Thymus (tissue), 11 donors: ENCODE measurements at regions not wholly inside any gene's neighbourhood (a gene's known extent, or its start where the extent isn't known, plus 50 kb on each side); places are given as distances from the start of the nearest gene placed in this dataset.
"Not testable (repeated sequence)": the region's sequence is repeated elsewhere in the genome, so short reads cannot be mapped to it uniquely, and the experiment has no call there.

ENCODE experiments used
- DNase-seq, 9 donors: peaks; one replicate each; pipeline ENCODE4 v3.0.0-alpha.2; 2013; ENCODE audit warnings: low spot score in 9 of 9, low read depth in 6 of 9, missing footprints in 1 of 9
- H3K27ac ChIP-seq, 2 donors: one replicate each; pipeline ENCODE4 v1.5.1; 2013; ENCODE audit warnings: control low read depth in 1 of 2, low read depth in 1 of 2, low read length in 1 of 2, mild to moderate bottlenecking in 1 of 2, moderate library complexity in 1 of 2
- H3K27me3 ChIP-seq, 2 donors: one replicate each; pipeline ENCODE4 v1.5.1; 2013; ENCODE audit warnings: low read length in 1 of 2; ENCODE audit not compliant: control insufficient read depth in 2 of 2, insufficient read depth in 1 of 2
- H3K36me3 ChIP-seq, 2 donors: one replicate each; pipeline ENCODE4 v1.5.1; 2013; ENCODE audit warnings: low read length in 1 of 2, mild to moderate bottlenecking in 1 of 2, moderate library complexity in 1 of 2; ENCODE audit not compliant: control insufficient read depth in 2 of 2, insufficient read depth in 2 of 2
- H3K4me1 ChIP-seq, 2 donors: one replicate each; pipeline ENCODE4 v1.5.1; 2013; ENCODE audit warnings: low read length in 2 of 2; ENCODE audit not compliant: control insufficient read depth in 2 of 2, insufficient read depth in 2 of 2
- H3K4me3 ChIP-seq, 2 donors: one replicate each; pipeline ENCODE4 v1.5.1; 2013; ENCODE audit warnings: low read length in 2 of 2, control low read depth in 1 of 2, mild to moderate bottlenecking in 1 of 2
- H3K9me3 ChIP-seq, 2 donors: one replicate each; pipeline ENCODE4 v1.5.1; 2013; ENCODE audit warnings: low read length in 1 of 2, mild to moderate bottlenecking in 1 of 2; ENCODE audit not compliant: control insufficient read depth in 2 of 2, insufficient read depth in 1 of 2
- WGBS: extraction: QIAGEN DNeasy Blood & Tissue Kit; methylation state at CpG from one replicate; pipeline ENCODE4 v1.1.7; 2013; 5-methylcytosine and 5-hydroxymethylcytosine counted together
- donor health status: healthy.

DNA sequence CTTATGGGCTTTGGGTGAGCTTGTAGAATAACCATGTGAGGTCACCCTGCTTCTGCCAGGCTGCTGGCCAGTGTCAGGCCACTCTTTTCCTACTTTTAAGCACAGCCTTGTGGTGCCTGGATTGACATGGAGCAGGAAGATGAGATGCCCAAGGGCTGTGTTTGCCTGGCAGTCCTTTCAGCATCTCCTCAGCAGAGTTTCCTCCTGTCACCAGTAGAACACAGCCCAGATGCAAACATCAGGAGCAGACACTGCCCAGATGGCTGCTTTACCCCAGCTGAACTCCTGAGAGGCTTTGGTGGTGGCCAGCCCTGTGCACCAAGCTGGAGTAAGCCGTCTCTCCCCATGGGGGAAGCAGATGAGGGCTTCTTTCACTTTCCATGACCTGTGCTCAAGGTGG lies 332.0 kb upstream of the FRG2C start:
- H3K36me3 ChIP-seq, H3K9me3 ChIP-seq, H3K4me1 ChIP-seq, H3K27me3 ChIP-seq, DNase-seq, H3K27ac ChIP-seq, H3K4me3 ChIP-seq: not testable (repeated sequence)
- 88% methylated on average over 1 of the region's 1 CpG for WGBS

DNA sequence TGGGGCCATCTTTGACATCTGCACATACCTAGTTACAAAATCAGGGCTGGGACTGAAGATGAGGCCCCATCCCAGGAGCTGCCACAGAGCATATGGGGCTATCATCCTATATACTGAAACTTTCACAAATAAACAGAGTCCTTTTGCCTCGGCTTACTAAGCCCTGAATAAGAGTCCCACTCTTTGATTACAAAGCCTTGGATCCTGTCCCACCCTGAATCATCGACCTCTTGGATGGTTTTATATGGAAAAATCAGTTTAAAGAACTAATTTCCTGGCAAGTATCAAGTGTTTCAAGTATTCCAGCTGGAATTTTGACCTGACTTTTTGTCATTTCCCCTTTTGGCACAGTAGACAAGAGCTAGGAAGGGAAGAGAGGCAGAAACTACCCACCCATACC lies 331.3 kb upstream of the FRG2C start:
- Histone ChIP-seq H3K27ac (no peak overlapping the region), H3K36me3 (no peaks in the 10 kb centered on the region), H3K4me1 (no peaks in the 10 kb centered on the region), H3K9me3 (no peaks in the 10 kb centered on the region), H3K4me3 (no peak overlapping the region), H3K27me3 (no peaks in the 10 kb centered on the region)
- no peak for DNase-seq
- WGBS, result 76% methylated on average over 2 of the region's 2 CpGs

DNA sequence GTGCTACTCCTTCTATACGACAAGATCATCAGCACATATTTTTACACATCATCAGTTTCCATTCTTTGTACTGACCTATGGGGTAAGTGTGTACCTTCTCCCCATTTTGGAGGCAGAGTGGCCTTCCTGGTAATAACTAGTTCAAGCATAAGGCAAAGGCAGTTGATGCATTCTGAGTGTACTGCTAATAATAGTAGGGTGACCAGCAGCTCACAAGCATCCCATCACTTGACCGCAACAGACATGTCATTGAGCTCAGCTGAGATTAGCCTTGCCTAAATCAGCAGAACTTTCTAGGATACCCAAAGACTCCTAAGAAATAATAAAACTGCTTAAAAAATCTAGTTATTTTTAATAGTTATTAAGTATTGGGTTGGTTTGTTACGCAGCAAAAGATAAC lies 329.8 kb upstream of the FRG2C start:
- no peak overlapping the region for H3K4me3 ChIP-seq
- H3K27ac ChIP-seq, result no peak overlapping the region
- H3K36me3 ChIP-seq, result no peaks in the 10 kb centered on the region
- WGBS, result 97% methylated on average over 3 of the region's 3 CpGs
- H3K4me1 ChIP-seq, result no peaks in the 10 kb centered on the region
- H3K9me3 ChIP-seq, result no peaks in the 10 kb centered on the region
- no peak for DNase-seq
- no peaks in the 10 kb centered on the region for H3K27me3 ChIP-seq

DNA sequence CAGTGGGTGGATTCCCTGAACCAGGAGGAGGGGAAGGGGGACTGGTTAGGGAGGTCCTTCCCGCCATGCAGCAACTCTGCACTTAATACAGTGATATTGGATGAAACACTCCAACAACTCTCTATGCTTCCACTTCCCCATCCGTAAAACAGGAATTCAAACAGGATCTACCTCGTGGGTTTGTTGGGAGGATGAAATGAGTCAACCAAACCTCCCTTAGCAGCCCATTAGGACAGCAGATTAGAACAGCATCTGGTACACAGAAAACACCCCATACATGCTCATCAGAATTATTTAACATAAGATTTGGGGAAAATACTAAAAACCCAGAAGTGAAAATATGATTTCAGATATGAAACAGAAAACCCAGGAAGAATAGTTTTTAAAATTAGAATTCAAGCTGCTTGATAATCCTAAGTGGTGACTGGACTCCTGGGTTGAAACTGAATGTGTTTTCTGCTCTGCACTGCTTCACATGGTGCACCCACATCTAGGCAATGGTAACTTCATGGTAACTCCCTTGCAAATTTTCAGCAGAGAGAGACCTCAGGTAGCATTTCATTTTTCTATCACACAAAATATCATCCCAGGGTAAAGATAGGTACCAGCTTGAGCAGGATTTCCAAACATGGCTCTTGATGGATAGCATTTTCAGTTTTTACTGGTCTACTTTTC lies 326.8 kb upstream of the FRG2C start:
- H3K4me1 ChIP-seq, result no peaks in the 10 kb centered on the region
- H3K27me3 ChIP-seq, result no peaks in the 10 kb centered on the region
- H3K4me3 ChIP-seq, result no peak overlapping the region
- H3K36me3 ChIP-seq, result no peaks in the 10 kb centered on the region
- no peak overlapping the region for H3K27ac ChIP-seq
- no peak for DNase-seq
- 81% methylated on average over 3 of the region's 3 CpGs for WGBS
- H3K9me3 ChIP-seq, result no peaks in the 10 kb centered on the region

DNA sequence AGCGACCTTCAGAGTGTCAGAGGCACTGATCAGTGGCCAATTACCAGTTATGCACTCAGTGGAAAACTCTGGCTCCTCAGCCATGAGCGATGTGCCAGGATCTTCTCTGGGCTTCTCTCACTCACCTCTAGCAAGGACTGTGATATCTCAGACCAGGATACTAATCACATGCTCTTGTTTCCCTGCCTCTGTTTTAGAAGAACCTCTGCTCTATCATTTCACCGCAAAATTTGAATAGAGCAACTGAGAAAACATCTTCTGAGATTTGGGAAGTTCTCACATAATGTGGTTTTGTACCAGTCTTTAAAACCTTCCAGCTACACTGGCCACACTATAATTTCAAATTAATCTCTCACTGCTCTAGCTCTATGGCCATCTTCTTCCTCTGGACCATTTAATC lies 325.8 kb upstream of the FRG2C start:
- DNase-seq, result no peak
- no peak overlapping the region for H3K4me3 ChIP-seq
- WGBS, result 93% methylated on average over 3 of the region's 3 CpGs

DNA sequence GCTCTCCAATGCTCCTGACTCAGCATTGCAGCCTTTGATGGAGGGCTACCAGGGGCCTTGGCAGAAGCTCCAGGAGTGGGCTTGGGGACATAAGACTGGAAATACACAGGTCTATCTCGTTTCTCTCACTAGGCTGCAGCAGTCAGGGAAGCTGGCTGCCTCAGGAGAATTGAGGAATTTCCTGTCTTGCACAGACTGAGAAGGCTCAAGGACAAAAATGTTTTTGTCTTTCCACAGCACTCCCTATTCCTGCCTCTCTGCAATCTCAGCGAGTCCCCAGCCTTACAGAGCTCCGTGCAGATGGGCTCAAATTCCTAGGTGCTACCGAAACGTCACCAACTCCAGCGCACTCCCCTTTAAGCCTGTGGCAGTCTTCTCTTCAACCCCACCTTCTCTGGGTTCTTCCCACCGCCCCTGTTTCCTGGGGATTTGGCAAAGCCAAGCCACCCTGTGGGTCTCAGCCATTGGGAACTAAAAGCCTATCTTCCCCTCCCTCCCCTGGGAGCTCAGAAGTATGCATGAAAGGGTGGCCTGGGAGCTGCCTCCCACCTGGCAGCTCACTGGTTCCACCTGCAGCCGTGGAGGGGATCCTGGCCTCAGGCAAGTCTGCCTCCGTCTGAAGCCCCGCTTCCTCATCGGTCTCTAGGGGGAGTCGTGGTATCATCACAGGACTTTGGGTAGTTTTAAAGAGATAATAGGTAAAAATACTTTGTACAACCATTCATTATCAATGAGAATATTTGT lies 322.6 kb upstream of the FRG2C start:
- Histone ChIP-seq H3K4me1 (no peaks in the 10 kb centered on the region), H3K27me3 (no peaks in the 10 kb centered on the region), H3K27ac (no peak overlapping the region), H3K36me3 (no peaks in the 10 kb centered on the region), H3K9me3 (no peaks in the 10 kb centered on the region), H3K4me3 (no peak overlapping the region)
- 87% methylated on average over 12 of the region's 12 CpGs for WGBS
- DNase-seq, result no peak

More for the DNA sequence above, 325.8 kb upstream of the FRG2C start:
- H3K4me1 ChIP-seq, result no peaks in the 10 kb centered on the region
- H3K9me3 ChIP-seq, result no peaks in the 10 kb centered on the region
- no peak overlapping the region for H3K27ac ChIP-seq
- H3K27me3 ChIP-seq, result no peaks in the 10 kb centered on the region
- no peaks in the 10 kb centered on the region for H3K36me3 ChIP-seq

DNA sequence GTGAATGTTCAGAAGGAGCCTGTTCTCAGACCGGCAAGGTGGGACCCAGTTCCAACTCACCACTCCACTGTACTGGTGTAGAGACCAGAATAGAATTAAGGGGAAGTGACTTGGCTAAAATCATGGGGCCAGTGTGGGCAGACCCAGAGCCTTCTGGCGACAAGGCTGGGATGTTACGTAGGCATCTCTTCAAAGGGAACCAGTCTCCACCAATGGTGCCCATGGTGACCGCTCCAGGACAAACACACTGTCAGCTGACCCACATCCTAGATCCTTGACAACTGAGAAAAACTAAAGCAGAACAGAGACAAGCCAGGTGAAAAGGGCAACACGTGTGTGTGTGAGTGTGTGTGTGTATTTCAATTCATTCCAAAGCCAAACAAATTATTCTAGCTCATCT lies 321.7 kb upstream of the FRG2C start:
- no peak overlapping the region for H3K4me3 ChIP-seq
- no peaks in the 10 kb centered on the region for H3K9me3 ChIP-seq
- H3K27ac ChIP-seq, result no peak overlapping the region
- no peaks in the 10 kb centered on the region for H3K4me1 ChIP-seq
- H3K27me3 ChIP-seq, result no peaks in the 10 kb centered on the region
- WGBS, result 76% methylated on average over 5 of the region's 5 CpGs
- no peaks in the 10 kb centered on the region for H3K36me3 ChIP-seq
- DNase-seq, result no peak

DNA sequence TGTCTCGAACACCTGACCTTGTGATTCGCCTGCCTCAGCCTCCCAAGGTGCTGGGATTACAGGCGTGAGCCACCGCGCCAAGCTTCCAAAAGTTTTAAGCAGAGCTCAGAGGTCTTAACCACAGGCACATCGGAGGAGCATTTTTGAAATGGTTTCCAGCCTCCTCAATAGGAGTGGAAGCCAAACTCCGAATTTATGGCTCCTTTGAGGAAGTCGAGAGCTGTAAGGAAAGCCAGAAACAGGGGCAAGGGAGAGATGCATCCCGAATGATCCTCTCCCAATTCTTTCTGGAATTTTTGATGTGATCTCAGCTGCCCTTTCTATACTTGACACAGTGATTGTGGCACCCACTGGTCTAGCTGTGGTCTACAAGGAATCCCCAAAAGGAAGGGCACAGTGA lies 313.6 kb upstream of the FRG2C start:
- not testable (repeated sequence) for DNase-seq, H3K9me3 ChIP-seq, H3K4me3 ChIP-seq, H3K4me1 ChIP-seq, H3K36me3 ChIP-seq, H3K27me3 ChIP-seq, H3K27ac ChIP-seq
- 94% methylated on average over 9 of the region's 9 CpGs for WGBS

DNA sequence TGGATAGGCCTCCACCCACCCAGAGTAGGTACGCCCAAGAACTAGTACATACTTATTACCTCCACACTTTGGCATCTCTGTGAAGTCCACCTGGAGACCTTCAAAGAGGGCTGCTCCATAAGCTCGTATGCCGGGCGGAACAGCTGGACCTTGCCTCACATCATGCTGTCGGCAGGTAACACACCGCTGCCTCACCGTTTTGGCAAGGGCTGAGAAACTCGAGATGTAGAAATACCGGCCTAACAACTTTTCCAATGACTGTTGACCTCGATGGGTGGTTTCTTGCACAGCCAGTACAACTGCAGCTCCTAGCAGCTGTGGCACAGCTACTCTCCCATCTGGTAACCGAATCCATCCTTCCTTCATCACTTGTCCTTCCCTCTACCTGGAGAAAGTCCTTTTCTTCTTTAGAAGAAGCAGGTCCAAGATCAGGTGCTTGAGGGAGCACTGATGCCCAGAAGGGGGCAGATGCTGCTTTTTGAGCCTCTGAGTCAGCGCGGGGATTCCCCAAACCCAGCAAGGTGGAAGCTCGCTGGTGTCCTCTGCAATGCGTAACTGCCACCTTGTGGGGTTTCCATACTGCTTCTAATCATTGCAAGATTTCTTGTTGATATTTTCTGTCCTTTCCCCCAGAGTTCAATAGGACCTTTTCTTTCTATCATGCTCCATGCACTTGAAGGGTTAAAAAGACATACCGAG lies 301.9 kb upstream of the FRG2C start:
- WGBS, result 77% methylated on average over 16 of the region's 16 CpGs
- not testable (repeated sequence) for H3K4me1 ChIP-seq, H3K9me3 ChIP-seq, H3K27me3 ChIP-seq, H3K36me3 ChIP-seq, H3K27ac ChIP-seq, H3K4me3 ChIP-seq
- peak in 1 of 9 donors; percentile 12 for DNase-seq
